GM18499 (cell line): ENCODE measurements at regions not wholly inside any gene's neighbourhood (a gene's known extent, or its start where the extent isn't known, plus 50 kb on each side); places are given as distances from the start of the nearest gene placed in this dataset.
"Not testable (repeated sequence)": the region's sequence is repeated elsewhere in the genome, so short reads cannot be mapped to it uniquely, and the experiment has no call there.

Source experiments
- ATAC-seq: cut with Tn5 transposase; IDR thresholded peaks from one replicate; pipeline ENCODE4 v1.9.1; 2021; ENCODE audit warnings: moderate number of reproducible peaks; ENCODE audit not compliant: insufficient read depth, unreplicated experiment

DNA sequence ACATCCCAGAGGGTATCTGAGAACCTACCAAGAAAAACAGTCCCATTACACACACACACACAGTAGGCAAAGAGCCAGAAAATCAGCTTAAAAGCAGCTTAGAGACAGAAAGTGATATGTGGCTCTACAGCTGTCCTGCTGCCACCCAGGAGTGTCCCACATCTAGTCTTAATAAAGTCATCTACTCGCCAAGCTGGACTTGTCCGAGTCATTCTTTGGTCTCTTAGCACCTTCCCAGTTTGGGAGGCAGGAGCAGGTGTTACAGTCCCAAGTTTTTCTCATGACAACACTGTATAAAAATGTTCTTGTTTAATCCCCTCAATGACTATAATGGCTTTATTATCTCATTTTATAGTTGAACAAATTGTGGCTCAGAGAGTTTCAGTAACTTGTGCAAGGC is 252.5 kb upstream of the CASK start:
- ATAC-seq, result no peak

DNA sequence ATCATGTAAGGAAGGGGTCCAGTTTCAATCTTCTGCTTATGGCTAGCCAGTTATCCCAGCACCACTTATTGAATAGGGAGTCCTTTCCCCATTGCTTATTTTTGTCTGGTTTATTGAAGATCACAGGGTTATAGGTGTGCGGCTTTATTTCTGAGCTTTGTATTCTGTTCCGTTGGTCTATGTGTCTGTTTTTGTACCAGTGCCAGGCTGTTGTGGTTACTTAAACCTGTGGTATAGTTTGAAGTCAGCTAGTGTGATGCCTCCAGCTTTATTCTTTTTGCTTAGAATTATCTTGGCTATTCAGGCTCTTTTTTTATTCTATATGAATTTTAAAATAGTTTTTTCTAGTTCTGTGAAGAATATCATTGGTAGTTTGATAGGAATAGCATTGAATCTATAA is 234.6 kb upstream of the CASK start:
- not testable (repeated sequence) for ATAC-seq

DNA sequence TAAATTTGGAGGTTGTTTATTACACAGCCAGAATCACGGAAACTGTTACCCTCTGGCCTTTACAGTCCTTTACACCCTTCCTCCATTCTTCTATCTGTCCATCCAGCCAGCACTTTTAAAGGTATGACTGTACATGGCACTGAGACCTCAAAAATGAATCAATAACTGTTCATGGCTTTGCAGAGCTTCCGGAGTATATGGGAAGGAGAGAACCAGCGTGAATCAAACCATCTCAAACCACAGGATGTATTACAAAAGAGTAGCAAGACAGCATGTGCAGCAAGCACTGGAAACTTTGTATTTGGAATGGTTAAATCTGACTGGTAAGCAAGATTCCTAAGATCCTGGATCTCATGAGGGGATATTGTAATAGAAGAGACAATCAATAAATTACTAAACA is 228.5 kb upstream of the CASK start:
- ATAC-seq, result no peak

DNA sequence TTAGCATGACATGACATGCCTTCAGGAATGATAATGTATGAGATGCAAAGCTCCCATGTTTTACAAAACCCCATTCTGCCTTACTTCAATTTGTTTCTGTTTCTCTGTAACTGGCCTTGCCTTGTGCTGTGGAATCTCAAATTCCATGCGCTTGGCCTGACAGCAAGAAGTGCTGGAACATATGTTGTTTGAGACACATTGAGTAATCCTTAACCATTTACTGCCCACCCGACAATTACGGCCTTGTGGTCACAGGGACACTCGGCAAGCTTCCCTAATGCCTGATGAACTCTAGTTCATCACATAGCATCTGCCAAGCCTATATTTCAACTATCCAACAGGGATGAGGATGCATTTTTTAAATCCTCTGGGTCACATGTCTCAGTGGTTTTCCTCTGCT is 226.4 kb upstream of the CASK start:
- ATAC-seq, result no peak

DNA sequence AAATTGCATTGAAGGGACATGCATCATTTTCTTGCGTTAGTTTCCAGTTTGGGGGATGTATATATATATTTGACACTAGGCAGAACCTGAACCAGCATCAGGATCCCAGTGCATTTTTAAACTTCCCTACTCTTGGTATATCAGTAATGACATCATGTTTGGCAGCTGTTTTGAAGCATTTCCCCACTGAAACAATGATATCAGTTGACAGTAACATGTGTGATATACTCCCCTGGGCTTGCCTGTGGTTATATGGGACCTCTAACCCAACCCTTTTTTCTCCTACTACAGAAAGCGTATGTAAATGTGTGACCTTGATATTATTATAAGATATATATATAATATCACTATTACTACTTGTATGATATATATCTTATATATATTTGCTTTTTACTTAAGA is 225.9 kb upstream of the CASK start:
- ATAC-seq, result no peak

DNA sequence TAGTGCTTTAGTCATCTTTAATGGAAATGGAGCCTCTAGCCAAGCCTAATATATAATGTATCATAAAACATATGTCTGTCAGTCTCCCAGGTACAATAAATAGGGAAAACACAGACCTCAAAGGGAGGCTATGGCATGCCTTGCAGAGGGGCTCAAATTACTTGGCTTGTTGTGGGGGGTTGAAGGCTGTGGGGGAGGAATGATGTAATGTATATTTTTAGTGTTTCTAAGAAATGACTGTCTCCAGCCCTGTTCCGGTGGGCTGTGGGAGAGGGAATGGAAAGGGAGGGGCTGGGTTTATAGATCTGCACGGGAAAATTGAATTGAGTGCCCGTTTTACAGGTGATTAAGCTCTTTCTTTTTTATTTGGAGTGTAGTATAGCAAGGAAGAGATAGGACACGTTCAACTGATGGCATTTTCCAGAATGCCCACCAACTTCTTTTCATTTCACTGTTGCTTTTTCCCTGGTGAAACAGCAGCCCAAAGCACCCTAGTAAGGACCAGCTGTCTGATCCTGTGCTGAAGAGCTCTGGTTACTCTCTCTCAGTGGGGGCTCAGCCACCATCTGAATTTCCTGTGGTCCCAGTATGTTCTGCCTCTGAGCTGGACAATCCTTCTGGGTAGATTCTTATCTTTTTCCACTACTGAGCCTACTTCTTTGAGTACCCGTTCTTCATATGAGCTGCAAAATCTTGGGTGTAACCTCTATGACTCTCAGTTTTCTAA is 220.7 kb upstream of the CASK start:
- ATAC-seq, result no peak

DNA sequence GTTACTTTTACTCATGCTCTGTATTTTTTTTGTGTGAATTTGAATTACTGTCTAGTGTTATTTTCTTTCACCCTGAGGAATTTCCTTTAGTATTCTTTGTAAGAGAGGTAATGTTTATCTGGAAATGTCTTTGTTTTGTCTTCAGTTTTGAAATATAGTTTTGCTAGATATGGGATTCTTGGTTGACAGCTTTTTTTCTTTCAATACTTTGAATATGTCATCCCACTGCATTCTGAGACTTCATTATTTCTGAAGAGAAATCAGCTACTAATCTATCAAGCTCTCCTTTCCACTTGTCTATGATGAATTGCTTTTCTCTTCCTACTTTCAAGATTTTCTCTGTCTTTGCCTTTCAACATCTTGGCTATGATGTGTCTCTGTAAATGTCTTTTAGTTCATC is 217.0 kb upstream of the CASK start:
- ATAC-seq, result no peak

DNA sequence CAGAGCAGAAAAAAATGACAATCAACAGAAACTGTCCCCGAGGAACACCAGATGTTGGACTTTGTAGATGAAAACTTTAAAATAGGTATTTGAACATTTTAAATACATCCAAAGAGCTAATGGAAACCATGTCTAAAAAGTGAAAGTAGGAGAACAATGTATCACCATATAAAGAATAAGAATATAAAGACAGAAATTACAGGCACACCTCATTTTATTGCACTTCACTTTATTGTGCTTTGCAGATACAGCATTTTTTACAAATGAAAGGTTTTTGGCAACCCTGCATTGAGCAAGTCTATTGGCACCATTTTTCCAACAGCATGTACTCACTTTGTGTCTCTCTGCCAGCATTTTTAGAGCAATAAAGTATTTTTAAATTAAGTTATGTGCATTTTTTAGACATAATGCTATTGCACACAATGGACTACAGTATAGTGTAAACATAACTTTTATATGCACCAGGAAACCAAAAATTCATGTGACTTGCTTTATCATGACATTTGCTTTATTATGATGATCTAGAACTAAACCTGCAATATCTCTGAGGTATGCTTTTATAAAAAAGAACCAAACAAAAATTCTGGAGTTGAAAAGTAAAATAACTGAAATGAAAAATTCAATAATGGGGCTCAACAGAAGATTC is 212.4 kb upstream of the CASK start:
- no peak for ATAC-seq

DNA sequence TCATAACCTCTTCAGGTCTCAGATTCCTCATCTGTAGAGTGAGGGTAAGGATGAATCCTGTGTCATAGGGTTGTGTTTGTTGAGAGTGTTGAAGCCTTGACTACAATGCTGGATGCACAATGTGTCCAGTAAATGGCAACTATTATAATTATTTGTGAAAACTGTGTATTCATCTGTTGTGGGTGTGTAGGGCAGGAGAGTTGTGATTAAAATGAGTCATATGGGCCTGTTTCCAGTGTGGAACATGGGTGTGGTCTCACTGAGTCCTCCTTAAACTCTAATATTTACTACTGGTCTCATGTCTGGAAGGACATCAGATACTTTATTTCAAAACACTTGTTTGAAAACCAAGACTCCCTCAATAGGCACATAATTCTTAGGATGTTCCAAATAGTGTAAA is 208.5 kb upstream of the CASK start:
- no peak for ATAC-seq

DNA sequence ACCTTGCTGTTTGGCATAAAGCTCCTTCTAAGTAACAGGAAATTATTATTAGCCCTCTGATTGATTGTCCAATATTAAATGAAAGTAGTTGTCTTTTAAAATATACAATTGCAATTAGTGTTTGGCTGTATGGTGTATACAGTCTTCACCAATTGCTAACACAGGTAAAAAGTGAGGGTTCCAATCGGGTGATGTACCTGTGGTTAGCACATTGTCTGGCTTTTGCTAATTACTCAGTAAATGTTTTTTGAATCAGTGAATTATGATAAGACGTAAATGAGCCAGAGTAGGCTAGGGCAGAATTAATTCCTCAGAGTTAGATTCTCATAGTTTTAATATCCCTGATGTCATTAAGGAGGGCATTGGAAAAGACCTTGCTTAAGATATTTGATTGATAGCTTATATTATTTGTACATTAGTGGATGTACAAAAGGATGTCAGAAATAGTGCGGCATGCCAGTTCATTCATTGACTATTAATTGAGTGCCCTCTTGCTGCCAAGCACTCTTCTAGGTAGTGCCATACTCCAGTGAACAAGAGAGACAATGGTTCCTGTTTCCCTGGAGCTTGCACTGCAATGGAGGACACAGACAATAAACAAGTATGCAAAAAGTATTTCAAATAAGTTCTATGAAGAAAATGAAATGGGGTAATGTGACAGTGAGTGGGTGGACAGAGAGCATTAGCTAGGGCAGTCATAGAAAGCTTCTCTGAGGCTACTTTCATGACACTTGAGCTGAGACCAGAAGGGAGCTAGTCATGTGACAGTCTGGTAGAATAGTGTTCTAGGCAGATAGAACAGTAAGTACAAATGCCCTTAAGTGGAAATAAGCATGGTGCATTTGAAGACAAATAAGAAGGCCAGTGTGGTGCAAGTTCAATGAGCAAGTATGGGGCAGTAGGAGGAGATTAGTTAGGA is 205.9 kb upstream of the CASK start:
- no peak for ATAC-seq

DNA sequence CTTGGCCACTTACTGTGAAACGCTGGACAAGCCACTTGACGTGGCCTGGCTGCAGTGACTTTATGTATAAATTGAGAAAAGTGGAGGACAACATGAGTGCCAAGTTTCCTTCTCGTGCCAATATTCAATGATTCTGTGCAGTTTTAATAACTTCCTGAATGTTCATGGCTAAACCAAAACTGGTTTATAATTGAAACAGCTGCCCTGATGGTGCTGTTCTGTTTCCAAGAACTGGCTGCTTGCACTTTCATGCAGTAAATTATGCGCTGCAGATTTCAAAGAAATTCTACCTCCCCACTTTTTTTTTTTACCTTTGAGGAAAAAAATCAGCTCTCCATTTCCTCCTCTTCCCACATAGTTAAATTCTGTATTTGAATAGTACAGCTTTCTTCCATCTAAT is 205.2 kb upstream of the CASK start:
- no peak for ATAC-seq

DNA sequence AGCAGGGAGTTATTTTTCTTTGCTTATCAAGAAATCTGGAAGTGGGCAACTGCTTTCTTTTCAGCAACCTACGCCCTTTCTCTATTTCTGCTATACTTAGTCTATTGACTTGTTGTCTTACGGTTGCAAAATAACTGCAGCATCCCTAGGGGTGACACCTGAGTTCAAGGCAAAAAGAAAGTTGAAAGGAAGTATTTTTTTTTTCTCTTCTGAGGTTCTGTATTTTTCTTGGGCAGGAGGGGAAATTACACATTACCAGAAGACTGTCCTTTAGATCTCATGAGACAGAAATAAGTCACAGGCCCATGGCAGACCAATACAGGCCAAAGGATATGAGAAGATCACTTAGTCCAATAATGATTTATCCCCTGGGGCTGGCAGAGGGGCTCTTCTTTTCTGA is 204.7 kb upstream of the CASK start:
- ATAC-seq, result no peak

DNA sequence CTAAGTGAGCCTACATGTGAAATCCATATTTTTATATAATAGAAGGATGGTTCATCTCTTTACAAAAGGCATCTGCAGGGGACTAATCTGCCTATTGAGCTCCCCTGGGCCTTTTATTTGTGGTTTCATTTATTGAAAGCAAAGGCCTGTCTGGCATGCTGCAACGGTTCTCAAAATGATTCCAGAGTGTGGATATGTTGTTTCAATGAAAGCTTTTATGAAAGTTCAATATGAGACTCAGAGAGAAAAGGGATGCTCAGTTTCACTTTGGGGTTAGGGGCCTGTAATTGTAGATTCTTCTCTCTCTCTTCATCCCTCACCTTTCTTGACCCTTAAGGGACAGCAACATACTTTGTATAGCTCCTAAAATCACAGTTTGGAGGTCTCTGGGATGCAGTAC is 204.2 kb upstream of the CASK start:
- no peak for ATAC-seq

DNA sequence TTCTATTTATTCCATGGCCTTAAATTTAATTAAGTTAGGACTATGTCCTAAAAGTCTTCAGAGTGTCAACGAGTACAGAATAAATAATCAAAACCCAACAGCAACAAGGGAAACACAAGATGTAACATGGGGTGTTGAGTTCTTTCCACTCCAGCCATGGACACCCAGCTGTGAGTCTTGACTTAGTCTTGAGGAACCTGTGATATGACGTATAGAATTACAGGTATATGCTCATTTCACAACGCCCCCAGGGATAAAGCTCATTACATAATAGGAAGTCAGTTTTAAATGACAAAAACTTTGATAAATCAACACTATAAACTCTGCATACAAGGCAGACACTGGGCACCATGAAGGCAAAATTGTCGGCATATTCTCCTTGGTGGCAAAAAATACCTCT is 200.0 kb upstream of the CASK start:
- no peak for ATAC-seq

DNA sequence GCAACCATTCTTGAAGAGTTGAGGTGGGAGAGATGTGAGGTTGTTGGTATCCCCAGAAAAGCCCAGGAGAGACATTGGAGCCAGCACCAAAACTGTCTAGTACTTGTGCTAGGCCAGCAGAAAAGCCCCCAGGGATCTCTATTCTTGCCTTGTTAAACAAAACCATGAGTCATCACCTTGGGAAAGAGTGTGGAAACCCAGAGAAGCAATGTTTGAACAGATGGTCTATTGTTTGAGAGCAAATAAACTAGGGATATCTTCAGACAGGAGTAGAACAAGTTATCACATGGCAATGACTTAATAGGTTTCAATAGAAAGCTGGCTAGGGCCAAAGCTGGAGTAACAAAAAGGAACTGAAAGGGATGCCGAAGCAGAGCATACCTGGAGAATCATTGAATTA is 195.7 kb upstream of the CASK start:
- no peak for ATAC-seq

DNA sequence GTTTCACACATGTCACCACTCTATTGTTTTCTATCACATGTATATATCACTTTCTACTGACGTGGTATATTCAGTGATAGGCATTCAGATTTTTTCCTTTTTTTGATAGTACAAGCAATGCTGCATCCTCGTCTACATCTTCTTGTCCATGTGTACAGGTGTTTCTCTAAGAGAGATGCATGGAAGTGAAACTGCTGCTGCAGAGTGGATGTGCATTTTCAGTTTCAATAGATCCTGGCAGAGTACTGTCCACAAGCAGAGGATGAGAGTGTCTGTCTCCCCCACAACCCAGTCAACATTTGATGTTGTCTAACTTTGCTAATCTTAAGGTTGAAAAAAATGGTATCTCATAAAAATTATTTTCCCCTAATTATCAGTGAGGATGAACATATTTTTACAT is 194.0 kb upstream of the CASK start:
- no peak for ATAC-seq

DNA sequence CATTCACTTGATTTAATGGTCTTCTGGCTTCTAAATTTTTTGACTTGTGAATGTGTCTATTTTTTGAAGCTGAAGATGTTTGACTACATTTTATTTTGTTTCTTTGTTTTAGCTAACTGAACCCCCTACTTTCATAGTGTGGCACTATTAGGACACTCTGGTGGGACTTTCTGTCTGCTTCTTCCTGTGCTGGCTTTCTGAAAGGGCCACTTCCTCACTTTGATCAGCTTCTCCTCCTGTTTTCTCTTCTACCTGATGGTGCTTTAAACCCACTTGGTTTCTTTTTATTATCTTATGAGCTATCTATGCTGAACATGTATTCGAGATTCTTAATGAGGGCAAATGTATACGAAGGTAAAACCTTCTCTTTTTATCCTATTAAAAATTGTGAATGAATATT is 186.1 kb upstream of the CASK start:
- no peak for ATAC-seq

DNA sequence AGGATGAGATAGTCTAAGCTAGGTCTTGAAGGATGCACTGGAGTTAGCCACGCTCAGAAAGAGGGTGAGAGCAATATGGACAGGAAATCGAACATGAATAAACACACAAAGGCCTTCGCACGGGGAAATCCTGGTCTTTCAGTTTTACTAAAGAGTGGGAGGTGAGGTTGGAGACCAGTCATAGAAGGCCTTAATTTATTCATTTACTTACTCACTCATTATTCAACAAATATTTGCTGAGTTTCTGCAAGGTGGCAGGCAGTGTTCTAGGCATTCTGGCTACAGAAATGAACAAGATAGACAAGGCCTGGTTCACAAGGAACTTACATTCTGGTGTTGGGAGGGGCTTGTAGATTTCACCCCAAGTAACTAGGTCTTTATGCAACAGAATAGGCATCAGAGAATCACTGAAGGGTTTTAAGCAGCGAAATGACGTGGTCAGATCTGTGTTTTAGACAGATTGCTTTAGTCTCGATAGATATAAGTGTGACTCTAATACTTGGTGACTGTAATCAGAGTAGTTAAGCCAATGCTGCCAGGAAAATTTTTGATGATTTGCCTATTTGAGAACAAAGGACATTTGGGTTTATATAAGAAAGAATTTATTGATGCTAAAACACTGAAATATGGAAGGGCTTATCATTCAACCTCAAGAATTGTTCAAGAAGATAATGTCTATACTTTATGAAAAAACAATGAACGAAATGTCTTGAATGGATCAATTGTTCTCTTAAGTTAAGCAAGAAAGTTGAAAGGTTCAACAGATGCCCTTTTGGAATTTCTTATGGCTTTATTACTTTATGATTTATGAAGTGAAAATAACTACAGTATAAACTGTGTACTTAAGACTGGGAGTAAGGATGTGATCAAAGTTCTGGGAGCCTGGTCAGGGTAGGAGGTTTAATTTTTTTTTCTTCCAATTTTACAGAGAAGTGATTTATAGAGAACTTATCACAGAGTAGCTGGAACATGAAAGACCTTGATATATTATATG is 184.4 kb upstream of the CASK start:
- peak; percentile 42 for ATAC-seq

DNA sequence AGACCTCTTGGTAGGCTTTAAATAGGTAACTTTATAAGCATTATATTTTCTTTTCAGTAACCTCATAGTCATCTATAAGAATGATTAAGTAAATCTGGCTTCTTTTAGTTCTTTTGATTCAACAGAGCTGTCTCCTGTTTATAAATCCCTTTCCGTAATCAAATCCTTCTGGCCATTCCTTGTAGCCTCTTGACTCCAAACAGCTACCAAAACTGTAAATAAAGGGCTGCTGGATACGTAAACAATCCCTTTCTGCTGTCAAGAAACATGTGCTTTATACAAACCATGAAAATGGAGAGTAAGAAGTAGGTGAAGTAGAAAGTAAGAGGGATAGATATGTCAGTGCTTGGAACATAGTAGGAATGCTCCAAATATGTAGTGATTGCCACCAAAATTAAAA is 183.2 kb upstream of the CASK start:
- ATAC-seq, result no peak

DNA sequence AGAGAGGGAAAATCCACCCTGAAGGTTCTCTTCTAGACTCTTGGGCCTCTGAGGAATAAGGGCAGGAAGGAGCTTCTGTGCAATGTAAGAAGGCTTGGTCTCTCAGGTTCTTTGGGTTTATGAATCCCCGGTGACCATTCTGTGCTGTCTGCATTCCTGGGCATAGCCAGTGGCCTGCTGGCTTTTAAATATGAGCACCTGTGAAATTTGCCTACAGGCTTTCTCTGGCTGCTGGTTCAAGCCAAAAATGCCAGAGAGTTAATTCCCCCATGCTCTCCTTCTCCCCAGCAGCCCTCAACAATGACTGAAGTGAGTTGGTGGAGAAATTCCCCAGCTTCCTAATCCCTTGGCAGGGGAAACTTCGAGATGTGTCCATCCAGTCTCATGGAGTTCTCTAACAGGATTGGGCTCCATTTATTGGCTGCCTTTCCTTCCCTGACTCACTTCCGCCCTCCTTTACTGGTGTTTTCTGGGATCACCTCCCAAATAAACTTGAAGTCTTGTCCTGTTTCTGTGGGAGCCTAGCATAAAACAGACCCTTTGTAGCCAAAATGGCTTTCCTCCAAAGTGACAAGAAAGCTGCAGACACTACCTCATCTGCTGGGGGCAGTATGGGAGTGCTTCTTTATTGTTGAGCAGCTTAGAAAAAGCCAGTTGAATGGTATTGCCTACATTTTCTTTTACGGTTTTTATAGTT is 179.4 kb upstream of the CASK start:
- no peak for ATAC-seq
